ENCODE measurements at regions not wholly inside any gene's neighbourhood (a gene's known extent, or its start where the extent isn't known, plus 50 kb on each side); places are given as distances from the start of the nearest gene placed in this dataset.

- H3K9ac ChIP-seq (ENCODE audit: low read depth, low read length, poor library complexity), result no peak overlapping the region
- H3K27ac ChIP-seq (replicated peaks; ENCODE audit: low read length), result no peak overlapping the region
These were observed 356.9 kb downstream of the MFSD1 start for GRCh38 chr3:159158801-159159200.

GRCh38 chr3:159159546-159159945 is 357.7 kb downstream of the MFSD1 start:
- Histone ChIP-seq H4K91ac (ENCODE audit: low read depth, low read length, poor library complexity) (no peak overlapping the region), H3K4me3 (ENCODE audit: low read length in 2 of 2) (no peak overlapping the region), H3K79me1 (ENCODE audit: low read depth, low read length) (no peaks in the 10 kb centered on the region), H3K27ac (replicated peaks; ENCODE audit: low read length) (no peak overlapping the region), H3K9me3 (replicated peaks in 1 of 2; ENCODE audit: control insufficient read depth in 2 of 2, insufficient read depth in 1 of 2, low read depth in 1 of 2, low read length in 2 of 2) (no peaks in the 10 kb centered on the region), H3K4me2 (ENCODE audit: insufficient read depth, low read length, poor library complexity, severe bottlenecking) (no peak overlapping the region), H2AK5ac (ENCODE audit: low read depth, low read length) (no peak overlapping the region), H3K36me3 (replicated peaks in 1 of 2; ENCODE audit: control insufficient read depth in 2 of 2, insufficient read depth in 2 of 2, low read length in 2 of 2) (no peaks in the 10 kb centered on the region), H3K18ac (ENCODE audit: low read length) (no peak overlapping the region), H4K8ac (ENCODE audit: low read depth, low read length) (no peak overlapping the region), H2BK120ac (ENCODE audit: low read depth, low read length) (no peak overlapping the region), H3K9ac (ENCODE audit: low read depth, low read length, poor library complexity) (no peak overlapping the region), H2AFZ (ENCODE audit: low read length) (no peak overlapping the region), H2BK5ac (ENCODE audit: low read length) (no peak overlapping the region), H2BK12ac (ENCODE audit: low read length) (no peak overlapping the region), H3K27me3 (ENCODE audit: control insufficient read depth in 3 of 3, insufficient read depth in 3 of 3, low read depth in 1 of 3, low read length in 3 of 3) (no peaks in the 10 kb centered on the region), H3K4me1 (ENCODE audit: control insufficient read depth in 2 of 2, insufficient read depth in 1 of 2, low read depth in 1 of 2, low read length in 2 of 2) (no peaks in the 10 kb centered on the region), H3K23ac (ENCODE audit: low read depth, low read length, poor library complexity) (no peak overlapping the region), H3K4ac (ENCODE audit: low read length) (no peak overlapping the region), H3K14ac (ENCODE audit: low read length) (no peak overlapping the region), H2BK15ac (ENCODE audit: low read length) (no peak overlapping the region)
- no peak for DNase-seq (ENCODE audit: low spot score)
- no CpG with 5 or more reads among the region's 2 CpGs for WGBS, 2 donors (ENCODE audit: extremely low coverage in 2 of 2, insufficient read length in 2 of 2, insufficient replicate concordance in 1 of 2)

More at GRCh38 chr3:159158801-159159200, 356.9 kb downstream of the MFSD1 start:
- no peak overlapping the region for H3K4me3 ChIP-seq (ENCODE audit: low read length in 2 of 2)
- no peak overlapping the region for H3K4ac ChIP-seq (ENCODE audit: low read length)
- no peak overlapping the region for H3K18ac ChIP-seq (ENCODE audit: low read length)
- no peak for DNase-seq (ENCODE audit: low spot score)
- no peak overlapping the region for H2BK12ac ChIP-seq (ENCODE audit: low read length)
- H3K79me1 ChIP-seq (ENCODE audit: low read depth, low read length), result no peaks in the 10 kb centered on the region
- H2BK120ac ChIP-seq (ENCODE audit: low read depth, low read length), result no peak overlapping the region
- no peak overlapping the region for H3K23ac ChIP-seq (ENCODE audit: low read depth, low read length, poor library complexity)
- no peak overlapping the region for H3K14ac ChIP-seq (ENCODE audit: low read length)
- no peak overlapping the region for H2AK5ac ChIP-seq (ENCODE audit: low read depth, low read length)
- no peak overlapping the region for H2AFZ ChIP-seq (ENCODE audit: low read length)
- no peaks in the 10 kb centered on the region for H3K9me3 ChIP-seq (replicated peaks in 1 of 2; ENCODE audit: control insufficient read depth in 2 of 2, insufficient read depth in 1 of 2, low read depth in 1 of 2, low read length in 2 of 2)
- no peaks in the 10 kb centered on the region for H3K27me3 ChIP-seq (ENCODE audit: control insufficient read depth in 3 of 3, insufficient read depth in 3 of 3, low read depth in 1 of 3, low read length in 3 of 3)
- H4K8ac ChIP-seq (ENCODE audit: low read depth, low read length), result no peak overlapping the region
- H4K91ac ChIP-seq (ENCODE audit: low read depth, low read length, poor library complexity), result no peak overlapping the region
- H3K4me1 ChIP-seq (ENCODE audit: control insufficient read depth in 2 of 2, insufficient read depth in 1 of 2, low read depth in 1 of 2, low read length in 2 of 2), result no peaks in the 10 kb centered on the region
- H2BK15ac ChIP-seq (ENCODE audit: low read length), result no peak overlapping the region
- H2BK5ac ChIP-seq (ENCODE audit: low read length), result no peak overlapping the region
- no peaks in the 10 kb centered on the region for H3K36me3 ChIP-seq (replicated peaks in 1 of 2; ENCODE audit: control insufficient read depth in 2 of 2, insufficient read depth in 2 of 2, low read length in 2 of 2)
- no peak overlapping the region for H3K4me2 ChIP-seq (ENCODE audit: insufficient read depth, low read length, poor library complexity, severe bottlenecking)

- no peak overlapping the region for H2BK5ac ChIP-seq (ENCODE audit: low read length)
- no peak overlapping the region for H4K91ac ChIP-seq (ENCODE audit: low read depth, low read length, poor library complexity)
- H2BK12ac ChIP-seq (ENCODE audit: low read length), result no peak overlapping the region
- no peak overlapping the region for H4K8ac ChIP-seq (ENCODE audit: low read depth, low read length)
- no peaks in the 10 kb centered on the region for H3K4me1 ChIP-seq (ENCODE audit: control insufficient read depth in 2 of 2, insufficient read depth in 1 of 2, low read depth in 1 of 2, low read length in 2 of 2)
- no peaks in the 10 kb centered on the region for H3K79me1 ChIP-seq (ENCODE audit: low read depth, low read length)
- no peak for DNase-seq (ENCODE audit: low spot score)
- no peak overlapping the region for H3K4me3 ChIP-seq (ENCODE audit: low read length in 2 of 2)
- no peak overlapping the region for H3K27ac ChIP-seq (replicated peaks; ENCODE audit: low read length)
- H2AFZ ChIP-seq (ENCODE audit: low read length), result no peak overlapping the region
- no peak overlapping the region for H2BK120ac ChIP-seq (ENCODE audit: low read depth, low read length)
- H3K36me3 ChIP-seq (replicated peaks in 1 of 2; ENCODE audit: control insufficient read depth in 2 of 2, insufficient read depth in 2 of 2, low read length in 2 of 2), result no peaks in the 10 kb centered on the region
- no peak overlapping the region for H3K4ac ChIP-seq (ENCODE audit: low read length)
- no peak overlapping the region for H2BK15ac ChIP-seq (ENCODE audit: low read length)
- WGBS, 2 donors (ENCODE audit: extremely low coverage in 2 of 2, insufficient read length in 2 of 2, insufficient replicate concordance in 1 of 2), result no CpG with 5 or more reads among the region's 1 CpG
- no peak overlapping the region for H3K18ac ChIP-seq (ENCODE audit: low read length)
- H3K27me3 ChIP-seq (ENCODE audit: control insufficient read depth in 3 of 3, insufficient read depth in 3 of 3, low read depth in 1 of 3, low read length in 3 of 3), result no peaks in the 10 kb centered on the region
- no peak overlapping the region for H3K4me2 ChIP-seq (ENCODE audit: insufficient read depth, low read length, poor library complexity, severe bottlenecking)
- H2AK5ac ChIP-seq (ENCODE audit: low read depth, low read length), result no peak overlapping the region
- no peak overlapping the region for H3K9ac ChIP-seq (ENCODE audit: low read depth, low read length, poor library complexity)
- no peak overlapping the region for H3K23ac ChIP-seq (ENCODE audit: low read depth, low read length, poor library complexity)
- H3K14ac ChIP-seq (ENCODE audit: low read length), result no peak overlapping the region
- H3K9me3 ChIP-seq (replicated peaks in 1 of 2; ENCODE audit: control insufficient read depth in 2 of 2, insufficient read depth in 1 of 2, low read depth in 1 of 2, low read length in 2 of 2), result no peaks in the 10 kb centered on the region
These were observed 361.8 kb downstream of the MFSD1 start for GRCh38 chr3:159163656-159164055.

- Histone ChIP-seq H3K9ac (ENCODE audit: low read depth, low read length, poor library complexity) (no peak overlapping the region), H3K14ac (ENCODE audit: low read length) (no peak overlapping the region), H3K18ac (ENCODE audit: low read length) (no peak overlapping the region), H4K8ac (ENCODE audit: low read depth, low read length) (no peak overlapping the region), H3K9me3 (replicated peaks in 1 of 2; ENCODE audit: control insufficient read depth in 2 of 2, insufficient read depth in 1 of 2, low read depth in 1 of 2, low read length in 2 of 2) (no peaks in the 10 kb centered on the region), H3K4me2 (ENCODE audit: insufficient read depth, low read length, poor library complexity, severe bottlenecking) (no peak overlapping the region), H3K27ac (replicated peaks; ENCODE audit: low read length) (no peak overlapping the region), H3K4ac (ENCODE audit: low read length) (no peak overlapping the region), H2BK15ac (ENCODE audit: low read length) (no peak overlapping the region), H3K79me1 (ENCODE audit: low read depth, low read length) (no peaks in the 10 kb centered on the region), H3K4me3 (ENCODE audit: low read length in 2 of 2) (no peak overlapping the region), H3K36me3 (replicated peaks in 1 of 2; ENCODE audit: control insufficient read depth in 2 of 2, insufficient read depth in 2 of 2, low read length in 2 of 2) (no peaks in the 10 kb centered on the region), H2BK120ac (ENCODE audit: low read depth, low read length) (no peak overlapping the region), H2BK5ac (ENCODE audit: low read length) (no peak overlapping the region), H2AK5ac (ENCODE audit: low read depth, low read length) (no peak overlapping the region), H2AFZ (ENCODE audit: low read length) (no peak overlapping the region), H3K4me1 (ENCODE audit: control insufficient read depth in 2 of 2, insufficient read depth in 1 of 2, low read depth in 1 of 2, low read length in 2 of 2) (no peaks in the 10 kb centered on the region), H2BK12ac (ENCODE audit: low read length) (no peak overlapping the region), H3K27me3 (ENCODE audit: control insufficient read depth in 3 of 3, insufficient read depth in 3 of 3, low read depth in 1 of 3, low read length in 3 of 3) (no peaks in the 10 kb centered on the region), H3K23ac (ENCODE audit: low read depth, low read length, poor library complexity) (no peak overlapping the region), H4K91ac (ENCODE audit: low read depth, low read length, poor library complexity) (no peak overlapping the region)
- WGBS, 2 donors (ENCODE audit: extremely low coverage in 2 of 2, insufficient read length in 2 of 2, insufficient replicate concordance in 1 of 2), result no CpG with 5 or more reads among the region's 3 CpGs
- no peak for DNase-seq (ENCODE audit: low spot score)
These were observed 364.1 kb downstream of the MFSD1 start for GRCh38 chr3:159165961-159166360.

Measured in neuronal stem cell (in vitro differentiated cells).